Neural cell (in vitro differentiated cells): ENCODE measurements at regions not wholly inside any gene's neighbourhood (a gene's known extent, or its start where the extent isn't known, plus 50 kb on each side); places are given as distances from the start of the nearest gene placed in this dataset.

ENCODE experiments used
- H2AFZ ChIP-seq: fragments of 200-600, 300-800 bp; sonication (generic), shearing (Covaris generic); 2 replicates; pipeline ENCODE4 v1.6.0; 2014; ENCODE audit warnings: low read depth, mild to moderate bottlenecking, antibody characterized with exemption, low read length, moderate library complexity
- H3F3A ChIP-seq: fragments of 200-600 bp; shearing (Covaris generic); 2 replicates; pipeline ENCODE4 v1.6.1; 2016; ENCODE audit warnings: mild to moderate bottlenecking, moderate library complexity, mixed read lengths, antibody characterized with exemption, low read length; ENCODE audit not compliant: insufficient read depth, poor library complexity, severe bottlenecking
- H3K27ac ChIP-seq: fragments of 200-600, 300-800 bp; sonication (generic), shearing (Covaris generic); 2 replicates; pipeline ENCODE4 v1.5.1; 2014; ENCODE audit warnings: mild to moderate bottlenecking, low read length, moderate library complexity
- H3K27me3 ChIP-seq: fragments of 300-800, 200-600 bp; sonication (generic), shearing (Covaris generic); 2 replicates; pipeline ENCODE4 v1.6.0; 2014; ENCODE audit warnings: mild to moderate bottlenecking, low read depth, low read length, moderate library complexity; ENCODE audit not compliant: insufficient read depth
- H3K36me3 ChIP-seq: fragments of 300-800, 200-600 bp; sonication (generic), shearing (Covaris generic); 2 replicates; pipeline ENCODE4 v1.5.1; 2014; ENCODE audit warnings: mild to moderate bottlenecking, antibody characterized with exemption, low read length, moderate library complexity; ENCODE audit not compliant: insufficient read depth
- H3K4me2 ChIP-seq: fragments of 300-800, 200-600 bp; sonication (generic), shearing (Covaris generic); 2 replicates; pipeline ENCODE4 v1.6.0; 2014; ENCODE audit warnings: mild to moderate bottlenecking, low read length
- H3K4me3 ChIP-seq: fragments of 300-800, 200-600 bp; sonication (generic), shearing (Covaris generic); 2 replicates; pipeline ENCODE4 v1.5.1; 2014; ENCODE audit warnings: mild to moderate bottlenecking, low read length, moderate library complexity
- H3K79me2 ChIP-seq: fragments of 200-600 bp; shearing (Covaris generic); replicated peaks from 2 replicates; pipeline ENCODE4 v1.6.0; 2014; ENCODE audit warnings: mild to moderate bottlenecking, low read length, moderate library complexity; ENCODE audit not compliant: insufficient read depth
- H3K9ac ChIP-seq: fragments of 300-800, 200-600 bp; sonication (generic), shearing (Covaris generic); 2 replicates; pipeline ENCODE4 v1.6.1; 2016; ENCODE audit warnings: mild to moderate bottlenecking, low read length, mixed read lengths
- H3K9me2 ChIP-seq: fragments of 200-600 bp; shearing (Covaris generic); 2 replicates; pipeline ENCODE4 v1.6.1; 2016; ENCODE audit warnings: mild to moderate bottlenecking, low read length, mixed read lengths; ENCODE audit not compliant: insufficient read depth
- H3K9me3 ChIP-seq: fragments of 200-600, 300-800 bp; sonication (generic), shearing (Covaris generic); 2 replicates; pipeline ENCODE4 v1.6.1; 2016; ENCODE audit warnings: mild to moderate bottlenecking, mixed run types, low read length, moderate library complexity, mixed read lengths
- H4K20me1 ChIP-seq: fragments of 200-600 bp; shearing (Covaris generic); 2 replicates; pipeline ENCODE4 v1.6.1; 2016; ENCODE audit warnings: mild to moderate bottlenecking, mixed run types; ENCODE audit not compliant: insufficient read depth
- CTCF ChIP-seq: fragments of 450-650 bp; IDR thresholded peaks from 2 replicates; pipeline ENCODE4 v1.5.1; 2014; ENCODE audit warnings: antibody characterized with exemption, mild to moderate bottlenecking, moderate library complexity; ENCODE audit not compliant: poor library complexity, severe bottlenecking
- EP300 ChIP-seq: fragments of 450-650 bp; conservative IDR thresholded peaks from 2 replicates; pipeline ENCODE4 v1.6.1; 2014; ENCODE audit warnings: antibody characterized with exemption, mild to moderate bottlenecking, moderate library complexity; ENCODE audit not compliant: poor library complexity, severe bottlenecking
- EZH2 ChIP-seq: fragments of 200-600, 300-800 bp; shearing (Covaris generic), sonication (generic); IDR thresholded peaks from 2 replicates; pipeline ENCODE4 v1.6.1; 2014; ENCODE audit warnings: antibody characterized with exemption, low read length, borderline replicate concordance, mild to moderate bottlenecking; ENCODE audit not compliant: insufficient read depth, poor library complexity, severe bottlenecking
- MXI1 ChIP-seq: fragments of 450-650 bp; conservative IDR thresholded peaks from 2 replicates; pipeline ENCODE4 v1.6.1; 2014; ENCODE audit warnings: antibody characterized with exemption, mild to moderate bottlenecking; ENCODE audit not compliant: poor library complexity, severe bottlenecking
- POLR2AphosphoS5 ChIP-seq: IDR thresholded peaks from 2 replicates; pipeline ENCODE4 v1.6.1; 2012
- RAD21 ChIP-seq: fragments of 450-650 bp; conservative IDR thresholded peaks from 2 replicates; pipeline ENCODE4 v1.6.1; 2014; ENCODE audit warnings: antibody characterized with exemption, mild to moderate bottlenecking, moderate library complexity
- SMC3 ChIP-seq: fragments of 450-650 bp; conservative IDR thresholded peaks from 2 replicates; pipeline ENCODE4 v1.6.1; 2014; ENCODE audit warnings: antibody characterized with exemption, mild to moderate bottlenecking, moderate library complexity; ENCODE audit not compliant: poor library complexity
- TAF1 ChIP-seq: IDR thresholded peaks from 2 replicates; pipeline ENCODE4 v1.6.1; 2012; ENCODE audit warnings: low read depth
- TF ChIP-seq, protein P1 (sequence below): IDR thresholded peaks from 2 replicates; pipeline ENCODE4 v1.6.1; 2012; ENCODE audit warnings: borderline replicate concordance

DNA sequence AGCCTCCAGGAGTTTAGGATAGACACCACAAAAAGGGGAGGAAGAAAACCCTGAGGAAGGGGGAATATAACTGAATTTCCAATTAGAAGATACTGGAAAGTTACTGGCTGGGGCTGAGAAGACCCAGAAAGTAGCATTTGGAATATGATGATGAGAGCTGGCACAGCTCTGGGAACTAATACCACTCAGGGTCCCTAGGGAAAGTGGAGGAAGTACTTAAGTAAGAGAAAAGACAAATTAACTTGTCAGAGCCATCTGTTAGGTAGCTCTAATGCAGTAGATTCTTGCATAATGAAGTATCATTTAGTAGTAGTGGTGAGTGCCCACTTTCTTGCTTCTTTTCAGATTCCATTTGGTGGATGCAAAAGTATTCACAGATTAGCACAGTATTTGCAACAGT lies 90.8 kb upstream of the TSPAN5 start:
- no peaks in the 10 kb centered on the region for H3K9me2 ChIP-seq
- H3K4me3 ChIP-seq: peak overlapping the region; percentile 5
- H3K79me2 ChIP-seq: no peaks in the 10 kb centered on the region
- H3K9ac ChIP-seq: no peak overlapping the region
- H3F3A ChIP-seq: no peaks in the 10 kb centered on the region
- H4K20me1 ChIP-seq: no peaks in the 10 kb centered on the region
- H3K4me2 ChIP-seq: no peak overlapping the region
- H3K27me3 ChIP-seq: no peaks in the 10 kb centered on the region
- no peak overlapping the region for H2AFZ ChIP-seq
- no peaks in the 10 kb centered on the region for H3K9me3 ChIP-seq
- H3K27ac ChIP-seq: no peak overlapping the region
- no peak for TF ChIP-seq TAF1
- TF ChIP-seq EP300: no peak
- TF ChIP-seq RAD21: no peak
- TF ChIP-seq CTCF: no peak
- no peak for TF ChIP-seq EZH2
- TF ChIP-seq MXI1: no peak
- no peaks in the 10 kb centered on the region for H3K36me3 ChIP-seq

GRCh38 chr4:98748609-98749008 lies 90.2 kb upstream of the TSPAN5 start:
- Histone ChIP-seq H3F3A (no peaks in the 10 kb centered on the region), H4K20me1 (no peaks in the 10 kb centered on the region), H3K36me3 (no peaks in the 10 kb centered on the region), H3K4me3 (peak overlapping the region; percentile 5), H3K4me2 (no peak overlapping the region), H3K27me3 (no peaks in the 10 kb centered on the region), H3K9me3 (no peaks in the 10 kb centered on the region), H3K27ac (no peak overlapping the region), H3K79me2 (no peaks in the 10 kb centered on the region), H2AFZ (no peak overlapping the region), H3K9me2 (no peaks in the 10 kb centered on the region), H3K9ac (no peak overlapping the region)
- no peak for TF ChIP-seq POLR2AphosphoS5
- TF ChIP-seq SMC3: no peak
- no peak for TF ChIP-seq MXI1
- no peak for TF ChIP-seq RAD21
- TF ChIP-seq TAF1: no peak
- no peak for TF ChIP-seq EZH2
- no peak for TF ChIP-seq EP300
- TF ChIP-seq CTCF: no peak
- TF ChIP-seq, protein P1, sequence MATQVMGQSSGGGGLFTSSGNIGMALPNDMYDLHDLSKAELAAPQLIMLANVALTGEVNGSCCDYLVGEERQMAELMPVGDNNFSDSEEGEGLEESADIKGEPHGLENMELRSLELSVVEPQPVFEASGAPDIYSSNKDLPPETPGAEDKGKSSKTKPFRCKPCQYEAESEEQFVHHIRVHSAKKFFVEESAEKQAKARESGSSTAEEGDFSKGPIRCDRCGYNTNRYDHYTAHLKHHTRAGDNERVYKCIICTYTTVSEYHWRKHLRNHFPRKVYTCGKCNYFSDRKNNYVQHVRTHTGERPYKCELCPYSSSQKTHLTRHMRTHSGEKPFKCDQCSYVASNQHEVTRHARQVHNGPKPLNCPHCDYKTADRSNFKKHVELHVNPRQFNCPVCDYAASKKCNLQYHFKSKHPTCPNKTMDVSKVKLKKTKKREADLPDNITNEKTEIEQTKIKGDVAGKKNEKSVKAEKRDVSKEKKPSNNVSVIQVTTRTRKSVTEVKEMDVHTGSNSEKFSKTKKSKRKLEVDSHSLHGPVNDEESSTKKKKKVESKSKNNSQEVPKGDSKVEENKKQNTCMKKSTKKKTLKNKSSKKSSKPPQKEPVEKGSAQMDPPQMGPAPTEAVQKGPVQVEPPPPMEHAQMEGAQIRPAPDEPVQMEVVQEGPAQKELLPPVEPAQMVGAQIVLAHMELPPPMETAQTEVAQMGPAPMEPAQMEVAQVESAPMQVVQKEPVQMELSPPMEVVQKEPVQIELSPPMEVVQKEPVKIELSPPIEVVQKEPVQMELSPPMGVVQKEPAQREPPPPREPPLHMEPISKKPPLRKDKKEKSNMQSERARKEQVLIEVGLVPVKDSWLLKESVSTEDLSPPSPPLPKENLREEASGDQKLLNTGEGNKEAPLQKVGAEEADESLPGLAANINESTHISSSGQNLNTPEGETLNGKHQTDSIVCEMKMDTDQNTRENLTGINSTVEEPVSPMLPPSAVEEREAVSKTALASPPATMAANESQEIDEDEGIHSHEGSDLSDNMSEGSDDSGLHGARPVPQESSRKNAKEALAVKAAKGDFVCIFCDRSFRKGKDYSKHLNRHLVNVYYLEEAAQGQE: no peak
